OCI-LY1 (cell line): ENCODE measurements at regions not wholly inside any gene's neighbourhood (a gene's known extent, or its start where the extent isn't known, plus 50 kb on each side); places are given as distances from the start of the nearest gene placed in this dataset.

Source experiments
- EZH2 ChIP-seq: fragments of 200-600 bp; sonication (generic), shearing (Covaris generic); IDR thresholded peaks from 2 replicates; pipeline ENCODE4 v1.8.0; 2017; ENCODE audit warnings: borderline replicate concordance, mixed run types, mild to moderate bottlenecking, antibody characterized with exemption, low read length, moderate library complexity, mixed read lengths
- TF ChIP-seq, protein P1 (sequence below): fragments of 200-600 bp; sonication (generic), shearing (Covaris generic); IDR thresholded peaks from 2 replicates; pipeline ENCODE4 v1.5.1; 2017; ENCODE audit warnings: mild to moderate bottlenecking, antibody characterized with exemption, low read length, moderate library complexity, mixed read lengths

DNA sequence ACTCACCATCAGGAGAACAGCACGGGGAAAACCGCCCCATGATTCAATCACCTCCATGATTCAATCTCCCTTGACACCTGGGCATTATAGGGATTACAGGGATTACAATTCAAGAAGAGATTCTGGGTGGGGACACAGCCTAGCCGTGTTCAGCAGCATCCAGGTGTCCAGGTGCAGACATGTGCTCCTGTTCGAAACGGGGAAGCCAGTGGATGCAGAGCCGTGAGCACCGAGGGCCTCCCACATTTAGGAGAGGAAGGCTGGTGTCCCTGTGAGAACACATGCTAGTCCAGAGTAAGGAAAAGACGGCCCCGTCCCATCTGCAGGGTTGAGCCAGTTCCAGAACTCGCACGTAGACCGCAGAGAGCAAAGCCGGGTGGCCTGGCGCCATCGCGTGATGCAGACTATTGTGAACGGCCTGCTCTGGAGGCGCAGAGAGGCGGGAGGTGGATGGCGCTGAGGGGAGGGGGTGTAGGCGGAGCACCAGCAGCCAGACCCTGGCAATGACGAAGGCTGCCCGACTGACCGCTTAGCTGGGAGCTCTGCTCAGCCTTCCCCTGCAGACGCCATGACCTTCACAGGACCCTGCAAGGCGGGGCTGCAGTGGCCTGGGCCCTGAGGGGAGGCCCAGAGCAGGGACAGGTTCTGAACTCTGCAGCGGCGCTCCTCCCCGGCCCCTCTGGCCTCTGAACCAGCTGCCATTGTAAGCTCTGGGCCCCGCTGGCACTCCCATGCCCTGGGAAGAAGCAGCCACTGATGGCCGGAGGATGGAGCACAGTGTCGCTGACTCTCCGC is 141.6 kb upstream of the TCERG1L start:
- TF ChIP-seq, protein P1, sequence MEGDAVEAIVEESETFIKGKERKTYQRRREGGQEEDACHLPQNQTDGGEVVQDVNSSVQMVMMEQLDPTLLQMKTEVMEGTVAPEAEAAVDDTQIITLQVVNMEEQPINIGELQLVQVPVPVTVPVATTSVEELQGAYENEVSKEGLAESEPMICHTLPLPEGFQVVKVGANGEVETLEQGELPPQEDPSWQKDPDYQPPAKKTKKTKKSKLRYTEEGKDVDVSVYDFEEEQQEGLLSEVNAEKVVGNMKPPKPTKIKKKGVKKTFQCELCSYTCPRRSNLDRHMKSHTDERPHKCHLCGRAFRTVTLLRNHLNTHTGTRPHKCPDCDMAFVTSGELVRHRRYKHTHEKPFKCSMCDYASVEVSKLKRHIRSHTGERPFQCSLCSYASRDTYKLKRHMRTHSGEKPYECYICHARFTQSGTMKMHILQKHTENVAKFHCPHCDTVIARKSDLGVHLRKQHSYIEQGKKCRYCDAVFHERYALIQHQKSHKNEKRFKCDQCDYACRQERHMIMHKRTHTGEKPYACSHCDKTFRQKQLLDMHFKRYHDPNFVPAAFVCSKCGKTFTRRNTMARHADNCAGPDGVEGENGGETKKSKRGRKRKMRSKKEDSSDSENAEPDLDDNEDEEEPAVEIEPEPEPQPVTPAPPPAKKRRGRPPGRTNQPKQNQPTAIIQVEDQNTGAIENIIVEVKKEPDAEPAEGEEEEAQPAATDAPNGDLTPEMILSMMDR: no peak
- no peak for TF ChIP-seq EZH2
